Body of pancreas (tissue), 4 donors: ENCODE measurements at regions not wholly inside any gene's neighbourhood (a gene's known extent, or its start where the extent isn't known, plus 50 kb on each side); places are given as distances from the start of the nearest gene placed in this dataset.

Experiments
- CTCF ChIP-seq, 7 experiments: fragments of 450-650 bp in 4 of 7; fragments of 200-600 bp in 3 of 7; sonication (generic) in 3 of 7; IDR thresholded peaks; one replicate each; pipeline ENCODE4 v1.5.1; 2016 to 2019; ENCODE audit warnings: antibody characterized with exemption in 7 of 7
- POLR2A ChIP-seq, 3 donors: fragments of 450-650 bp; IDR thresholded peaks; one replicate each; pipeline ENCODE4 v1.6.1; 2016; ENCODE audit warnings: antibody characterized with exemption in 3 of 3, mild to moderate bottlenecking in 2 of 3

GRCh38 chr7:85356916-85357315 is 170.1 kb upstream of the SEMA3D start:
- TF ChIP-seq POLR2A (IDR thresholded peaks at IDR 0.05) (no peak), CTCF (IDR thresholded peaks at IDR 0.05) (no peak)
